ENCODE measurements at regions not wholly inside any gene's neighbourhood (a gene's known extent, or its start where the extent isn't known, plus 50 kb on each side); places are given as distances from the start of the nearest gene placed in this dataset.
A peak's percentile ranks its signal among the peaks of the same experiment; 100 is the strongest.

- no peak for DNase-seq (ENCODE audit: low read depth)
- H3K4me3 ChIP-seq (ENCODE audit: low read depth, low read length): no peak overlapping the region
- TF ChIP-seq CTCF (IDR thresholded peaks at IDR 0.05; ENCODE audit: insufficient read depth, low read depth, low read length, missing control alignments): no peak
These were observed 104.6 kb upstream of the SIX3 start for GRCh38 chr2:44836916-44837315.

- DNase-seq (ENCODE audit: low read depth): peak; percentile 69
- TF ChIP-seq CTCF (IDR thresholded peaks at IDR 0.05; ENCODE audit: insufficient read depth, low read depth, low read length, missing control alignments): no peak
- no peak overlapping the region for H3K4me3 ChIP-seq (ENCODE audit: low read depth, low read length)
These were observed 103.2 kb upstream of the SIX3 start for GRCh38 chr2:44838116-44838790.

GRCh38 chr2:44839370-44839769 lies 102.1 kb upstream of the SIX3 start:
- H3K4me3 ChIP-seq (ENCODE audit: low read depth, low read length): no peak overlapping the region
- no peak for DNase-seq (ENCODE audit: low read depth)
- TF ChIP-seq CTCF (IDR thresholded peaks at IDR 0.05; ENCODE audit: insufficient read depth, low read depth, low read length, missing control alignments): no peak

GRCh38 chr2:44839771-44840502 lies 101.6 kb upstream of the SIX3 start:
- no peak for DNase-seq (ENCODE audit: low read depth)
- H3K4me3 ChIP-seq (ENCODE audit: low read depth, low read length): no peak overlapping the region
- no peak for TF ChIP-seq CTCF (IDR thresholded peaks at IDR 0.05; ENCODE audit: insufficient read depth, low read depth, low read length, missing control alignments)

- TF ChIP-seq CTCF (IDR thresholded peaks at IDR 0.05; ENCODE audit: insufficient read depth, low read depth, low read length, missing control alignments): no peak
- no peak overlapping the region for H3K4me3 ChIP-seq (ENCODE audit: low read depth, low read length)
- DNase-seq (ENCODE audit: low read depth): no peak
These were observed 101.0 kb upstream of the SIX3 start for GRCh38 chr2:44840503-44840850.

- TF ChIP-seq CTCF (IDR thresholded peaks at IDR 0.05; ENCODE audit: insufficient read depth, low read depth, low read length, missing control alignments): no peak
- no peak for DNase-seq (ENCODE audit: low read depth)
- H3K4me3 ChIP-seq (ENCODE audit: low read depth, low read length): no peak overlapping the region
These were observed 98.4 kb upstream of the SIX3 start for GRCh38 chr2:44843086-44843485.
